HUES6 (cell line): ENCODE measurements at regions not wholly inside any gene's neighbourhood (a gene's known extent, or its start where the extent isn't known, plus 50 kb on each side); places are given as distances from the start of the nearest gene placed in this dataset.
"Not testable (repeated sequence)": the region's sequence is repeated elsewhere in the genome, so short reads cannot be mapped to it uniquely, and the experiment has no call there.

Experiments used
- H3K27ac ChIP-seq: 2 replicates; pipeline ENCODE4 v1.7.0; 2013; ENCODE audit warnings: low read depth, mild to moderate bottlenecking, low read length, inconsistent platforms
- H3K27me3 ChIP-seq: 2 replicates; pipeline ENCODE4 v1.6.1; 2013; ENCODE audit warnings: low read length; ENCODE audit not compliant: control insufficient read depth, insufficient read depth
- H3K36me3 ChIP-seq: 2 replicates; pipeline ENCODE4 v1.6.1; 2013; ENCODE audit warnings: low read length; ENCODE audit not compliant: control insufficient read depth, insufficient read depth
- H3K4me1 ChIP-seq: 2 replicates; pipeline ENCODE4 v1.6.1; 2013; ENCODE audit warnings: low read length; ENCODE audit not compliant: control insufficient read depth, insufficient read depth
- H3K4me3 ChIP-seq: 2 replicates; pipeline ENCODE4 v1.5.1; 2013; ENCODE audit warnings: low read depth, low read length
- H3K9ac ChIP-seq: one replicate; pipeline ENCODE4 v1.6.1; 2013; ENCODE audit warnings: mild to moderate bottlenecking, low read length
- H3K9me3 ChIP-seq: 2 replicates; pipeline ENCODE4 v1.6.1; 2013; ENCODE audit warnings: low read depth, low read length; ENCODE audit not compliant: control insufficient read depth, insufficient read depth

GRCh38 chr5:179405426-179406030, 60.3 kb upstream of the ADAMTS2 start:
- H3K36me3 ChIP-seq = no peaks in the 10 kb centered on the region
- H3K4me3 ChIP-seq = no peak overlapping the region
- H3K9ac ChIP-seq = no peak overlapping the region
- H3K27me3 ChIP-seq = no peaks in the 10 kb centered on the region
- H3K9me3 ChIP-seq = peaks cover 20% of the 10 kb centered on the region
- H3K4me1 ChIP-seq = no peaks in the 10 kb centered on the region
- no peak overlapping the region for H3K27ac ChIP-seq

GRCh38 chr5:179405054-179405416, 59.8 kb upstream of the ADAMTS2 start:
- no peak overlapping the region for H3K27ac ChIP-seq
- no peaks in the 10 kb centered on the region for H3K4me1 ChIP-seq
- no peak overlapping the region for H3K4me3 ChIP-seq
- H3K27me3 ChIP-seq = no peaks in the 10 kb centered on the region
- H3K9ac ChIP-seq = no peak overlapping the region
- no peaks in the 10 kb centered on the region for H3K36me3 ChIP-seq
- H3K9me3 ChIP-seq = peaks cover 25% of the 10 kb centered on the region

- Histone ChIP-seq H3K9ac (no peak overlapping the region), H3K27me3 (no peaks in the 10 kb centered on the region), H3K4me3 (no peak overlapping the region), H3K4me1 (no peaks in the 10 kb centered on the region), H3K9me3 (peaks cover 29% of the 10 kb centered on the region), H3K27ac (no peak overlapping the region), H3K36me3 (no peaks in the 10 kb centered on the region)
These were observed 59.2 kb upstream of the ADAMTS2 start for GRCh38 chr5:179404321-179405053.

- no peaks in the 10 kb centered on the region for H3K4me1 ChIP-seq
These were observed 58.3 kb upstream of the ADAMTS2 start for GRCh38 chr5:179403426-179404147.

GRCh38 chr5:179400435-179400834, 55.2 kb upstream of the ADAMTS2 start:
- not testable (repeated sequence) for H3K4me3 ChIP-seq, H3K27me3 ChIP-seq, H3K36me3 ChIP-seq, H3K27ac ChIP-seq, H3K9ac ChIP-seq, H3K4me1 ChIP-seq
- peaks cover 53% of the 10 kb centered on the region for H3K9me3 ChIP-seq

More at GRCh38 chr5:179403426-179404147, 58.3 kb upstream of the ADAMTS2 start:
- Histone ChIP-seq H3K4me3 (no peak overlapping the region), H3K9ac (no peak overlapping the region), H3K27me3 (no peaks in the 10 kb centered on the region), H3K9me3 (peaks cover 38% of the 10 kb centered on the region), H3K27ac (no peak overlapping the region), H3K36me3 (no peaks in the 10 kb centered on the region)

- no peak overlapping the region for H3K9ac ChIP-seq
- H3K27ac ChIP-seq = no peak overlapping the region
- no peaks in the 10 kb centered on the region for H3K4me1 ChIP-seq
- no peaks in the 10 kb centered on the region for H3K27me3 ChIP-seq
- no peak overlapping the region for H3K4me3 ChIP-seq
- H3K9me3 ChIP-seq = peaks cover 55% of the 10 kb centered on the region
- H3K36me3 ChIP-seq = no peaks in the 10 kb centered on the region
These were observed 54.8 kb upstream of the ADAMTS2 start for GRCh38 chr5:179400020-179400419.

- H3K4me1 ChIP-seq, H3K27ac ChIP-seq, H3K36me3 ChIP-seq, H3K27me3 ChIP-seq, H3K4me3 ChIP-seq, H3K9ac ChIP-seq: not testable (repeated sequence)
- peaks cover 58% of the 10 kb centered on the region for H3K9me3 ChIP-seq
These were observed 54.1 kb upstream of the ADAMTS2 start for GRCh38 chr5:179399327-179399726.

- H3K9me3 ChIP-seq = peaks cover 66% of the 10 kb centered on the region
- H3K4me3 ChIP-seq = no peak overlapping the region
- H3K27ac ChIP-seq = no peak overlapping the region
These were observed 52.3 kb upstream of the ADAMTS2 start for GRCh38 chr5:179397516-179397915.

More at GRCh38 chr5:179397516-179397915, 52.3 kb upstream of the ADAMTS2 start:
- Histone ChIP-seq H3K4me1 (no peaks in the 10 kb centered on the region), H3K27me3 (no peaks in the 10 kb centered on the region), H3K9ac (no peak overlapping the region), H3K36me3 (no peaks in the 10 kb centered on the region)
